Vagina (tissue), 2 donors: ENCODE measurements at regions not wholly inside any gene's neighbourhood (a gene's known extent, or its start where the extent isn't known, plus 50 kb on each side); places are given as distances from the start of the nearest gene placed in this dataset.

Experiments used
- POLR2A ChIP-seq, 2 donors: fragments of 450-650 bp; IDR thresholded peaks; one replicate each; pipeline ENCODE4 v1.6.1; 2017; ENCODE audit warnings: antibody characterized with exemption in 2 of 2, mild to moderate bottlenecking in 2 of 2, moderate library complexity in 2 of 2
- TF ChIP-seq, protein P1 (sequence below), 3 experiments: fragments of 450-650 bp in 2 of 3; fragments of 200-600 bp in 1 of 3; sonication (generic) in 1 of 3; IDR thresholded peaks; one replicate each; pipeline ENCODE4 v1.5.1; 2017 to 2019; ENCODE audit warnings: antibody characterized with exemption in 3 of 3, mild to moderate bottlenecking in 2 of 3, moderate library complexity in 2 of 3

DNA sequence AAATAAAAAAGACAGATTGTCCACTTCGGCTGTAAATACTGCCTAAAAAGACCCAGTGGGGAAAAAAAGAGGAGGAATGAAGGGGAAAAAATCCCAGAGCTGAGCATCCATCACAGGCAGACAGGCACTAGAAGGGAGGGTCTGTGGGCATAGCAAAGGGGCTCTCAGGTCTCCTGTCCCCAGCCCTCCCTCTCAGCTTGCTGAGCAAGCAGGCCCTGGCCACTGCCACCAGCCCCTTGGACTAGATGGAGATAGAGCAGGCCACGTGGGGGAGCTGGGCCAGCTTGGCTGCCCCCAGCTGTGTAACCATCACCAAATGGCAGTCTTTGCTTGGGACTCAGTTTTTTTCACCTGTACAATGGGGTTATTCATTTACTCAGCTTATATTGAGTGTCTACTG, 141.6 kb upstream of the UNC5B start:
- TF ChIP-seq, protein P1, sequence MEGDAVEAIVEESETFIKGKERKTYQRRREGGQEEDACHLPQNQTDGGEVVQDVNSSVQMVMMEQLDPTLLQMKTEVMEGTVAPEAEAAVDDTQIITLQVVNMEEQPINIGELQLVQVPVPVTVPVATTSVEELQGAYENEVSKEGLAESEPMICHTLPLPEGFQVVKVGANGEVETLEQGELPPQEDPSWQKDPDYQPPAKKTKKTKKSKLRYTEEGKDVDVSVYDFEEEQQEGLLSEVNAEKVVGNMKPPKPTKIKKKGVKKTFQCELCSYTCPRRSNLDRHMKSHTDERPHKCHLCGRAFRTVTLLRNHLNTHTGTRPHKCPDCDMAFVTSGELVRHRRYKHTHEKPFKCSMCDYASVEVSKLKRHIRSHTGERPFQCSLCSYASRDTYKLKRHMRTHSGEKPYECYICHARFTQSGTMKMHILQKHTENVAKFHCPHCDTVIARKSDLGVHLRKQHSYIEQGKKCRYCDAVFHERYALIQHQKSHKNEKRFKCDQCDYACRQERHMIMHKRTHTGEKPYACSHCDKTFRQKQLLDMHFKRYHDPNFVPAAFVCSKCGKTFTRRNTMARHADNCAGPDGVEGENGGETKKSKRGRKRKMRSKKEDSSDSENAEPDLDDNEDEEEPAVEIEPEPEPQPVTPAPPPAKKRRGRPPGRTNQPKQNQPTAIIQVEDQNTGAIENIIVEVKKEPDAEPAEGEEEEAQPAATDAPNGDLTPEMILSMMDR (IDR thresholded peaks at IDR 0.05): no peak
- TF ChIP-seq POLR2A (IDR thresholded peaks at IDR 0.05): no peak
